ENCODE measurements at regions not wholly inside any gene's neighbourhood (a gene's known extent, or its start where the extent isn't known, plus 50 kb on each side); places are given as distances from the start of the nearest gene placed in this dataset.

DNA sequence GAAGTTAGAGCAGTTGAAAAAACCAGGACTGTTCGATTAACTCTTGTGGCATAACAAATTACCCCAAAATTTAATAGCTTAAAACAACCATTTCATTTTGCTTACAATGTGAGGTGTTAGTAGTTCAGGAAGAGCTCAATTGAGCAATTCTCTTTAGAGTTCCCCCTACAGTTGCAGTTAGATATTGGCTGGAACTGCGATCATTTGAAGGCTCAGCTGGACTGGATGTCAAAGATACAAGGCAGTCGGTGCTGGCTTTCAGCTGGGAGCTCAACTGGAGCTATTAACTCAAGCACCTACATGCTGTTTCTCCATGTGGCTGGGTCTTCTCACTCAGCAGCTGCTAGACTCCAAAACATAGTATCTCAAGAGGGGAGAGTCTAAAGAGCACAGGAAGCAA lies 96.0 kb upstream of the LOC128125822 start:
- no peaks in the 10 kb centered on the region for H3K9me3 ChIP-seq
- H3K4me2 ChIP-seq, result peak overlapping the region; percentile 52
- no peak overlapping the region for H3K4me3 ChIP-seq
- ChIA-PET CTCF (interaction anchor here (0.5 to 1.5 kb wide), 3 partner anchors 16 to 123 kb away, joined by 3 to 5 read pairs (median 4); no protein-coding TSS in a partner anchor), POLR2A (interaction anchor here (1.3 kb wide), 1 partner anchor 35 kb away, joined by 3 read pairs; no protein-coding TSS in a partner anchor)
- H3K4me1 ChIP-seq, result peaks cover 40% of the 10 kb centered on the region
- ATAC-seq (peak; percentile 81 to 86; a peak in 5 of 6 replicates), FAIRE-seq (peak; percentile 23), DNase-seq (ENCODE audit: low read depth in 1 of 2, low spot score in 1 of 2) (no peak)
- TF ChIP-seq, protein P1, sequence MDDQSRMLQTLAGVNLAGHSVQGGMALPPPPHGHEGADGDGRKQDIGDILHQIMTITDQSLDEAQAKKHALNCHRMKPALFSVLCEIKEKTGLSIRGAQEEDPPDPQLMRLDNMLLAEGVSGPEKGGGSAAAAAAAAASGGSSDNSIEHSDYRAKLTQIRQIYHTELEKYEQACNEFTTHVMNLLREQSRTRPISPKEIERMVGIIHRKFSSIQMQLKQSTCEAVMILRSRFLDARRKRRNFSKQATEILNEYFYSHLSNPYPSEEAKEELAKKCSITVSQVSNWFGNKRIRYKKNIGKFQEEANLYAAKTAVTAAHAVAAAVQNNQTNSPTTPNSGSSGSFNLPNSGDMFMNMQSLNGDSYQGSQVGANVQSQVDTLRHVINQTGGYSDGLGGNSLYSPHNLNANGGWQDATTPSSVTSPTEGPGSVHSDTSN (IDR thresholded peaks at IDR 0.05), result no peak
- peak in 1 of 2 experiments; percentile 64; a peak in 2 of 4 replicates for TF ChIP-seq CEBPB (IDR thresholded peaks at IDR 0.05)
- H3K27ac ChIP-seq, result peak overlapping the region; percentile 57 to 80
- 35% methylated on average over 3 of the region's 3 CpGs for WGBS (ENCODE audit: missing lambda C conversion rate)

DNA sequence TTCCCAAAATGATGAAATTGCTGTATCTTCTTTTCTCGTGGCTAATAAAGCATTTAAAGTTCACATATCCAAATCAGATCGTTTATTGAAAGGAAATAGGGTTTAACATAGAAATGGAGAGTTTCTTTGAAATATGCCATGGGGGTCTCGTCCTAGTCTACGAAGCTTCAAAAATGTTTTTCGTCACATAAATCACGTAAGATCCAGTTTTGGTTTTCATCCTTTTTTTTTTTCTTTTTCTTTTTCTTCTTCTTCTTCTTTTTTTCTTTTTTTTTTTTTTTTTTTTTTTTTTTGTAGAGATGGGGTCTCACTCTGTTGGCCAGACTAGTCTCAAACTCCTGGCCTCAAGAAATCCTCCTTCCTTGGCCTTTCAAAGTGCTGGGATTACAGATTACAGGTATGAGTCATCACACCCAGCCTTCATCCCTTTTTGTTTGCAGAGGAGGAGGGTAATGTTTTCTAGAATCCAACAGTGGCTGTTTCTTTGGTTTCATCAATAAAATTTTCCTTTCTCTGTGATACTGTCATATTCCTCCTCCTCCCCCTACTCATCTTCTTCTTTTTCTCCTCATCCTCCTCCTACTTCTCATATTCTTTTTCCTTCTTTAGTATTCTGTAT lies 94.7 kb upstream of the LOC128125822 start:
- TF ChIP-seq POLR2A (IDR thresholded peaks at IDR 0.05; ENCODE audit: low read length) (no peak), HDAC2 (IDR thresholded peaks at IDR 0.05) (no peak), JUNB (IDR thresholded peaks at IDR 0.05) (no peak), FOSL2 (IDR thresholded peaks at IDR 0.05) (0 out of 2 replicates have a peak, but pooled peaks have one; percentile 20), FOSL2 (CRISPR knock-in tag; IDR thresholded peaks at IDR 0.05) (peak; percentile 79), BHLHE40 (IDR thresholded peaks at IDR 0.05; ENCODE audit: low read depth, low read length) (no peak)
- no peak for FAIRE-seq
- Histone ChIP-seq H3K4me1 (peaks cover 40% of the 10 kb centered on the region), H3K27ac (peak overlapping the region; percentile 40 to 57; a peak in 3 of 6 replicates), H3K9me3 (no peaks in the 10 kb centered on the region), H3K4me3 (no peak overlapping the region), H3K4me2 (peak overlapping the region; percentile 52)
- ChIA-PET CTCF (interaction anchor here (1.5 to 1.8 kb wide), 2 partner anchors 10 to 121 kb away, joined by 5 to 6 read pairs; no protein-coding TSS in a partner anchor), POLR2A (no interaction called here)
- 80% methylated on average over 6 of the region's 6 CpGs for WGBS (ENCODE audit: missing lambda C conversion rate)
- peak in 1 of 2 experiments; percentile 53 for DNase-seq (ENCODE audit: low read depth in 1 of 2, low spot score in 1 of 2)
- no peak for ATAC-seq

DNA sequence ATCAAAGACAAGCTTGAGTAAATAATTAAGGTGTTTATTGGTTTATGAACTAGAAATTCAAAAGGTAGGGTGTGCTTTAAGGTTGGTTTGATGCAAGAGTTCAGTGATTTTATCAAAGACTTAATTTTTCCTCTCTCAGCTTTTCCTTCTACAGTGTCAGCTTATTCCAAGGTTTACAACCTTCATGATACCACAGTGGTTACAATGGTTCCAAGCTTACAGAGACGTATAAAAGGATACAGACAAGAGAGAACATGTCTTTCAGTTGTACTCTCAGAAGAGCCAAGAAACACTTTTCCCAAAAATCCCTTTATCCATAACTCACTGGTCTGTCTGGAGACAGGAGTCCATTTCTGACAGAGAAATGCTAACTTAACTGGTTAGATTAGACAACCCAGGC lies 93.5 kb upstream of the LOC128125822 start:
- POLR2A ChIA-PET, result interaction anchor here (1.0 kb wide), 1 partner anchor 37 kb away, joined by 3 read pairs; no protein-coding TSS in a partner anchor
- FAIRE-seq (no peak), DNase-seq (ENCODE audit: low read depth in 1 of 2, low spot score in 1 of 2) (no peak), ATAC-seq (no peak)
- CTCF ChIA-PET, result interaction anchor here (0.8 to 1.8 kb wide), 2 partner anchors 9 to 37 kb away, joined by 4 to 6 read pairs; no protein-coding TSS in a partner anchor
- TF ChIP-seq MYC (IDR thresholded peaks at IDR 0.05; ENCODE audit: borderline replicate concordance, low read length) (no peak), JUN (IDR thresholded peaks at IDR 0.05) (no peak), HOXB13 (CRISPR knock-in tag; IDR thresholded peaks at IDR 0.05; ENCODE audit: low read depth) (no peak), CBX2 (IDR thresholded peaks at IDR 0.05; ENCODE audit: borderline replicate concordance, low read depth) (no peak), RCOR1 (IDR thresholded peaks at IDR 0.05; ENCODE audit: low read depth, low read length) (no peak), PHF8 (IDR thresholded peaks at IDR 0.05; ENCODE audit: borderline replicate concordance, low read depth) (no peak), CHD4 (IDR thresholded peaks at IDR 0.05; ENCODE audit: borderline replicate concordance) (no peak), KDM5A (IDR thresholded peaks at IDR 0.05) (no peak), EHMT2 (IDR thresholded peaks at IDR 0.05; ENCODE audit: low read depth) (no peak), EP300 (IDR thresholded peaks at IDR 0.05) (no peak), HOXB5 (CRISPR knock-in tag; IDR thresholded peaks at IDR 0.05) (no peak)
- TF ChIP-seq, protein P2, sequence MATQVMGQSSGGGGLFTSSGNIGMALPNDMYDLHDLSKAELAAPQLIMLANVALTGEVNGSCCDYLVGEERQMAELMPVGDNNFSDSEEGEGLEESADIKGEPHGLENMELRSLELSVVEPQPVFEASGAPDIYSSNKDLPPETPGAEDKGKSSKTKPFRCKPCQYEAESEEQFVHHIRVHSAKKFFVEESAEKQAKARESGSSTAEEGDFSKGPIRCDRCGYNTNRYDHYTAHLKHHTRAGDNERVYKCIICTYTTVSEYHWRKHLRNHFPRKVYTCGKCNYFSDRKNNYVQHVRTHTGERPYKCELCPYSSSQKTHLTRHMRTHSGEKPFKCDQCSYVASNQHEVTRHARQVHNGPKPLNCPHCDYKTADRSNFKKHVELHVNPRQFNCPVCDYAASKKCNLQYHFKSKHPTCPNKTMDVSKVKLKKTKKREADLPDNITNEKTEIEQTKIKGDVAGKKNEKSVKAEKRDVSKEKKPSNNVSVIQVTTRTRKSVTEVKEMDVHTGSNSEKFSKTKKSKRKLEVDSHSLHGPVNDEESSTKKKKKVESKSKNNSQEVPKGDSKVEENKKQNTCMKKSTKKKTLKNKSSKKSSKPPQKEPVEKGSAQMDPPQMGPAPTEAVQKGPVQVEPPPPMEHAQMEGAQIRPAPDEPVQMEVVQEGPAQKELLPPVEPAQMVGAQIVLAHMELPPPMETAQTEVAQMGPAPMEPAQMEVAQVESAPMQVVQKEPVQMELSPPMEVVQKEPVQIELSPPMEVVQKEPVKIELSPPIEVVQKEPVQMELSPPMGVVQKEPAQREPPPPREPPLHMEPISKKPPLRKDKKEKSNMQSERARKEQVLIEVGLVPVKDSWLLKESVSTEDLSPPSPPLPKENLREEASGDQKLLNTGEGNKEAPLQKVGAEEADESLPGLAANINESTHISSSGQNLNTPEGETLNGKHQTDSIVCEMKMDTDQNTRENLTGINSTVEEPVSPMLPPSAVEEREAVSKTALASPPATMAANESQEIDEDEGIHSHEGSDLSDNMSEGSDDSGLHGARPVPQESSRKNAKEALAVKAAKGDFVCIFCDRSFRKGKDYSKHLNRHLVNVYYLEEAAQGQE (IDR thresholded peaks at IDR 0.05), result no peak
- TF ChIP-seq, protein P3, sequence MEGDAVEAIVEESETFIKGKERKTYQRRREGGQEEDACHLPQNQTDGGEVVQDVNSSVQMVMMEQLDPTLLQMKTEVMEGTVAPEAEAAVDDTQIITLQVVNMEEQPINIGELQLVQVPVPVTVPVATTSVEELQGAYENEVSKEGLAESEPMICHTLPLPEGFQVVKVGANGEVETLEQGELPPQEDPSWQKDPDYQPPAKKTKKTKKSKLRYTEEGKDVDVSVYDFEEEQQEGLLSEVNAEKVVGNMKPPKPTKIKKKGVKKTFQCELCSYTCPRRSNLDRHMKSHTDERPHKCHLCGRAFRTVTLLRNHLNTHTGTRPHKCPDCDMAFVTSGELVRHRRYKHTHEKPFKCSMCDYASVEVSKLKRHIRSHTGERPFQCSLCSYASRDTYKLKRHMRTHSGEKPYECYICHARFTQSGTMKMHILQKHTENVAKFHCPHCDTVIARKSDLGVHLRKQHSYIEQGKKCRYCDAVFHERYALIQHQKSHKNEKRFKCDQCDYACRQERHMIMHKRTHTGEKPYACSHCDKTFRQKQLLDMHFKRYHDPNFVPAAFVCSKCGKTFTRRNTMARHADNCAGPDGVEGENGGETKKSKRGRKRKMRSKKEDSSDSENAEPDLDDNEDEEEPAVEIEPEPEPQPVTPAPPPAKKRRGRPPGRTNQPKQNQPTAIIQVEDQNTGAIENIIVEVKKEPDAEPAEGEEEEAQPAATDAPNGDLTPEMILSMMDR (IDR thresholded peaks at IDR 0.05), result no peak
- peak overlapping the region; percentile 52; the same call in 2 of the 3 replicates for H3K4me2 ChIP-seq
- 84% methylated on average over 1 of the region's 1 CpG for WGBS (ENCODE audit: missing lambda C conversion rate)
- H3K4me3 ChIP-seq, result no peak overlapping the region
- H3K4me1 ChIP-seq, result peaks cover 40% of the 10 kb centered on the region
- peak overlapping the region; percentile 57 to 65; a peak in 5 of 6 replicates for H3K27ac ChIP-seq
- H3K9me3 ChIP-seq, result no peaks in the 10 kb centered on the region

All from A549 (cell line).